Right lobe of liver (tissue), 6 donors: ENCODE measurements at regions not wholly inside any gene's neighbourhood (a gene's known extent, or its start where the extent isn't known, plus 50 kb on each side); places are given as distances from the start of the nearest gene placed in this dataset.
"Not testable (repeated sequence)": the region's sequence is repeated elsewhere in the genome, so short reads cannot be mapped to it uniquely, and the experiment has no call there.

Source experiments
- ATAC-seq, 4 donors: fragments of 200-7000 bp; cut with Tn5 transposase; one replicate each; pipeline ENCODE4 v1.9.1; 2020; ENCODE audit warnings: mild to moderate bottlenecking in 4 of 4, moderate library complexity in 4 of 4
- DNase-seq, 3 donors: peaks; one replicate each; pipeline ENCODE4 v3.0.0-alpha.2; 2020
- H3K27ac ChIP-seq, 3 donors: fragments of 200-600 bp; one replicate each; pipeline ENCODE4 v1.8.0; 2022
- H3K27me3 ChIP-seq, 2 donors: fragments of 200-600 bp; one replicate each; pipeline ENCODE4 v1.8.0; 2022
- H3K36me3 ChIP-seq, 4 donors: fragments of 200-600 bp; sonication (generic) in 1 of 4; one replicate each; pipeline versions ENCODE4 v1.5.1 to v1.8.0; 2017 to 2022; ENCODE audit warnings: control low read depth in 1 of 4
- H3K4me1 ChIP-seq, 4 donors: fragments of 200-600 bp; sonication (generic) in 1 of 4; one replicate each; pipeline versions ENCODE4 v1.5.1 to v1.8.0; 2017 to 2022; ENCODE audit warnings: control low read depth in 1 of 4
- H3K4me3 ChIP-seq, 3 donors: fragments of 200-600 bp; one replicate each; pipeline ENCODE4 v1.8.0; 2022
- H3K9me3 ChIP-seq, 4 donors: fragments of 200-600 bp; sonication (generic) in 1 of 4; one replicate each; pipeline versions ENCODE4 v1.5.1 to v1.8.0; 2017 to 2022; ENCODE audit warnings: control low read depth in 1 of 4
- CTCF ChIP-seq, 4 donors: fragments of 200-600 bp in 3 of 4; fragments of 450-650 bp in 1 of 4; IDR thresholded peaks; one replicate each; pipeline versions ENCODE4 v1.5.1 to v1.8.0; 2016 to 2022; ENCODE audit warnings: antibody characterized with exemption in 4 of 4, mild to moderate bottlenecking in 2 of 4
- POLR2A ChIP-seq: fragments of 450-650 bp; IDR thresholded peaks from one replicate; pipeline ENCODE4 v1.6.1; 2017; ENCODE audit warnings: antibody characterized with exemption, mild to moderate bottlenecking
- WGBS: methylation state at CpG from one replicate; pipeline ENCODE4 v1.1.6; 2018; ENCODE audit warnings: low coverage, low lambda C conversion rate; ENCODE audit not compliant: insufficient coverage; ENCODE audit errors: missing lambda C conversion rate; 5-methylcytosine and 5-hydroxymethylcytosine counted together
- intact Hi-C, 2 donors: fragments of 100-400 bp; cut with DNase I; formaldehyde crosslinking; loops; one replicate each; pipeline versions ENCODE4 v1.11.2 to v1.14.1; 2022
- donor health status: DM: no; HTN: yes; CAD: no.
- donor health status: DM: no; HTN: no; CAD: no.
- donor health status: DM: no; HTN: no; CAD: no.
- donor health status: DM: no; HTN: yes; CAD: no.
- donor health status: DM: no; HTN: yes; CAD: no.

- no peaks in the 10 kb centered on the region for H3K36me3 ChIP-seq
- intact Hi-C loops, result no loop called here
- H3K27ac ChIP-seq, result no peak overlapping the region
- H3K27me3 ChIP-seq, result no peaks in the 10 kb centered on the region
- no peaks in the 10 kb centered on the region for H3K9me3 ChIP-seq
- ATAC-seq (no peak), DNase-seq (no peak)
- no peak for TF ChIP-seq CTCF (IDR thresholded peaks at IDR 0.05)
- no peak for TF ChIP-seq POLR2A
- H3K4me1 ChIP-seq, result no peaks in the 10 kb centered on the region
- WGBS, result 64% methylated on average over 11 of the region's 11 CpGs
- H3K4me3 ChIP-seq, result no peak overlapping the region
Measured at GRCh38 chr5:1983919-1984695, 101.4 kb upstream of the IRX4 start.

- TF ChIP-seq CTCF (IDR thresholded peaks at IDR 0.05) (no peak), POLR2A (no peak)
- ATAC-seq (no peak), DNase-seq (no peak)
- Histone ChIP-seq H3K4me1 (no peaks in the 10 kb centered on the region), H3K27ac (no peak overlapping the region), H3K36me3 (no peaks in the 10 kb centered on the region), H3K9me3 (no peaks in the 10 kb centered on the region), H3K4me3 (no peak overlapping the region), H3K27me3 (no peaks in the 10 kb centered on the region)
- 77% methylated on average over 12 of the region's 18 CpGs for WGBS
- intact Hi-C loops, result no loop called here
Measured at GRCh38 chr5:1983401-1983800, 100.7 kb upstream of the IRX4 start.

GRCh38 chr5:1982561-1982960 lies 99.8 kb upstream of the IRX4 start:
- DNase-seq, intact Hi-C loops: not testable (repeated sequence)
- 61% methylated on average over 8 of the region's 8 CpGs for WGBS

GRCh38 chr5:1975898-1976765 lies 93.4 kb upstream of the IRX4 start:
- no peaks in the 10 kb centered on the region for H3K36me3 ChIP-seq
- TF ChIP-seq POLR2A (no peak), CTCF (IDR thresholded peaks at IDR 0.05) (no peak)
- no peak overlapping the region for H3K4me3 ChIP-seq
- H3K9me3 ChIP-seq, result no peaks in the 10 kb centered on the region
- WGBS, result 44% methylated on average over 11 of the region's 12 CpGs
- intact Hi-C loops, result no loop called here
- ATAC-seq, result no peak
- no peak overlapping the region for H3K27ac ChIP-seq
- H3K27me3 ChIP-seq, result no peaks in the 10 kb centered on the region
- H3K4me1 ChIP-seq, result no peaks in the 10 kb centered on the region
- DNase-seq, result no peak

More at GRCh38 chr5:1982561-1982960, 99.8 kb upstream of the IRX4 start:
- not testable (repeated sequence) for H3K27ac ChIP-seq, ATAC-seq, H3K4me1 ChIP-seq, H3K36me3 ChIP-seq, H3K9me3 ChIP-seq, H3K4me3 ChIP-seq, H3K27me3 ChIP-seq

GRCh38 chr5:1975406-1975715 lies 92.6 kb upstream of the IRX4 start:
- H3K27ac ChIP-seq, result no peak overlapping the region
- intact Hi-C loops, result no loop called here
- H3K9me3 ChIP-seq, result no peaks in the 10 kb centered on the region
- H3K4me1 ChIP-seq, result no peaks in the 10 kb centered on the region
- DNase-seq (no peak), ATAC-seq (no peak)
- 25% methylated on average over 6 of the region's 7 CpGs for WGBS
- H3K36me3 ChIP-seq, result no peaks in the 10 kb centered on the region
- H3K27me3 ChIP-seq, result no peaks in the 10 kb centered on the region
- TF ChIP-seq CTCF (IDR thresholded peaks at IDR 0.05), result no peak
- no peak overlapping the region for H3K4me3 ChIP-seq
